Endothelial cell of umbilical vein (primary cell): ENCODE measurements at regions not wholly inside any gene's neighbourhood (a gene's known extent, or its start where the extent isn't known, plus 50 kb on each side); places are given as distances from the start of the nearest gene placed in this dataset.

Experiments used
- BruUV-seq: library from RNA; stranded (reverse); fragments of 400-500 nt; replicated peaks from 2 replicates; lab custom pipeline; 2021; lab: Mats Ljungman, UMichigan
- CTCF ChIA-PET: fragments of 300-600, 350-600 bp; sonication (Branson Sonifier 250); formaldehyde crosslinking; loops from one replicate; lab custom pipeline; 2021; ENCODE audit warnings: antibody characterized with exemption, inconsistent platforms; lab: Charles Lee
- POLR2A ChIA-PET: fragments of 300-600, 350-600 bp; sonication (Branson Sonifier 250); formaldehyde crosslinking; loops from one replicate; lab custom pipeline; 2021; ENCODE audit warnings: antibody characterized with exemption, inconsistent platforms; lab: Charles Lee
- DNase-seq: peaks from one replicate; pipeline ENCODE4 v3.0.0-alpha.2; 2011; ENCODE audit warnings: low read depth, low spot score
- FAIRE-seq: peaks from 2 replicates; lab custom pipeline; 2011; peaks lifted over from hg19 to GRCh38; lab: Jason Lieb, UNC
- H2AFZ ChIP-seq: 2 replicates; pipeline ENCODE4 v1.6.0; 2012; ENCODE audit warnings: low read depth, low read length, control low read depth, inconsistent platforms
- H3K27ac ChIP-seq: 2 replicates; pipeline ENCODE4 v1.5.1; 2011; ENCODE audit warnings: low read depth, mild to moderate bottlenecking, control low read depth, low read length, moderate library complexity; ENCODE audit not compliant: insufficient read depth
- H3K27me3 ChIP-seq, 2 experiments: 2 replicates each; pipeline versions ENCODE4 v1.6.0 to v1.6.1; 2011; ENCODE audit warnings: low read length in 2 of 2, mixed read lengths in 1 of 2; ENCODE audit not compliant: control insufficient read depth in 2 of 2, insufficient read depth in 2 of 2
- H3K36me3 ChIP-seq, 2 experiments: 2 replicates in 1 of 2; 3 replicates in 1 of 2; pipeline ENCODE4 v1.5.1; 2011; ENCODE audit warnings: low read length in 2 of 2, mild to moderate bottlenecking in 1 of 2, moderate library complexity in 1 of 2; ENCODE audit not compliant: control insufficient read depth in 2 of 2, insufficient read depth in 2 of 2; ENCODE audit errors: extremely low read depth in 1 of 2
- H3K4me1 ChIP-seq: 3 replicates; pipeline ENCODE4 v1.5.1; 2011; ENCODE audit warnings: mild to moderate bottlenecking, low read length; ENCODE audit not compliant: control insufficient read depth, insufficient read depth; ENCODE audit errors: extremely low read depth
- H3K4me2 ChIP-seq: 2 replicates; pipeline ENCODE4 v1.6.1; 2011; ENCODE audit warnings: low read length, control low read depth, mixed read lengths; ENCODE audit not compliant: insufficient read depth
- H3K4me3 ChIP-seq, 3 experiments: fragments of 200-600 bp in 1 of 3; sonication (generic), shearing (Covaris generic) in 1 of 3; replicated peaks in 1 of 3; 2 replicates each; pipeline ENCODE4 v1.5.1; 2011 to 2016; ENCODE audit warnings: control low read depth in 3 of 3, low read length in 3 of 3, mild to moderate bottlenecking in 2 of 3, inconsistent platforms in 1 of 3, low read depth in 1 of 3, moderate library complexity in 1 of 3; ENCODE audit not compliant: insufficient read depth in 1 of 3
- H3K79me2 ChIP-seq: 2 replicates; pipeline ENCODE4 v1.6.0; 2012; ENCODE audit warnings: low read length, inconsistent platforms; ENCODE audit not compliant: control insufficient read depth, insufficient read depth
- H3K9ac ChIP-seq: replicated peaks from 2 replicates; pipeline ENCODE3; 2011; ENCODE audit warnings: low read length, control low read depth; ENCODE audit not compliant: insufficient read depth; ENCODE audit errors: extremely low read depth
- H3K9me1 ChIP-seq: replicated peaks from 3 replicates; pipeline ENCODE4 v1.6.0; 2011; ENCODE audit warnings: mild to moderate bottlenecking, low read length; ENCODE audit not compliant: control insufficient read depth, insufficient read depth; ENCODE audit errors: extremely low read depth
- H3K9me3 ChIP-seq: replicated peaks from 2 replicates; pipeline ENCODE4 v1.5.1; 2012; ENCODE audit warnings: low read length, inconsistent platforms; ENCODE audit not compliant: control insufficient read depth, insufficient read depth
- H4K20me1 ChIP-seq: replicated peaks from 2 replicates; pipeline ENCODE3; 2011; ENCODE audit warnings: mild to moderate bottlenecking, low read length; ENCODE audit not compliant: control insufficient read depth, insufficient read depth; ENCODE audit errors: extremely low read depth
- EZH2 ChIP-seq: IDR thresholded peaks from 2 replicates; pipeline ENCODE4 v1.6.1; 2012; ENCODE audit warnings: borderline replicate concordance, low read depth, mild to moderate bottlenecking, moderate library complexity, low read length, inconsistent platforms; ENCODE audit not compliant: severe bottlenecking
- FOS ChIP-seq: IDR thresholded peaks from 2 replicates; pipeline ENCODE4 v1.6.1; 2011; ENCODE audit warnings: mild to moderate bottlenecking, low read length, moderate library complexity, borderline replicate concordance; ENCODE audit not compliant: insufficient read depth
- GATA2 ChIP-seq: IDR thresholded peaks from 2 replicates; pipeline ENCODE4 v1.7.0; 2011; ENCODE audit warnings: low read depth, mild to moderate bottlenecking, moderate library complexity, mixed read lengths, low read length; ENCODE audit not compliant: insufficient read length, insufficient read depth
- JUN ChIP-seq: IDR thresholded peaks from 2 replicates; pipeline ENCODE4 v1.6.1; 2011; ENCODE audit warnings: borderline replicate concordance, low read depth; ENCODE audit not compliant: insufficient read length, insufficient read depth
- MYC ChIP-seq: IDR thresholded peaks from one replicate; pipeline ENCODE4 v1.6.1; 2011; ENCODE audit warnings: mild to moderate bottlenecking, low read depth, low read length
- POLR2A ChIP-seq: IDR thresholded peaks from 2 replicates; pipeline ENCODE4 v1.6.1; 2012; ENCODE audit warnings: low read depth, mild to moderate bottlenecking, control low read depth, low read length
- POLR2AphosphoS5 ChIP-seq: IDR thresholded peaks from 2 replicates; pipeline ENCODE4 v1.6.1; 2012; ENCODE audit warnings: low read depth, mild to moderate bottlenecking, control low read depth, low read length, moderate library complexity; ENCODE audit not compliant: insufficient read depth
- dilution Hi-C: fragments of 300-500 bp; cut with MboI; formaldehyde crosslinking; loops from one replicate; pipeline ENCODE4 v1.15.0; 2019; ENCODE audit warnings: low sequenced_read_pairs; ENCODE audit not compliant: extremely low pct_ligation_motif_present
- intact Hi-C: fragments of 100-400 bp; cut with micrococcal nuclease; formaldehyde crosslinking; loops from one replicate; pipeline ENCODE4 v1.10.0; 2022
- TF ChIP-seq, protein P1 (sequence below), 2 donors: IDR thresholded peaks; 1 replicate in 1 of 2; 2 replicates in 1 of 2; pipeline ENCODE4 v1.5.1; 2011; ENCODE audit warnings: low read length in 2 of 2, mild to moderate bottlenecking in 2 of 2, moderate library complexity in 2 of 2, control low read depth in 1 of 2, inconsistent platforms in 1 of 2, low read depth in 1 of 2; ENCODE audit not compliant: insufficient read depth in 1 of 2; ENCODE audit errors: extremely low read depth in 1 of 2
- TF ChIP-seq, protein P2 (sequence below): IDR thresholded peaks from 2 replicates; pipeline ENCODE4 v1.6.1; 2011; ENCODE audit not compliant: insufficient read depth, insufficient read length

DNA sequence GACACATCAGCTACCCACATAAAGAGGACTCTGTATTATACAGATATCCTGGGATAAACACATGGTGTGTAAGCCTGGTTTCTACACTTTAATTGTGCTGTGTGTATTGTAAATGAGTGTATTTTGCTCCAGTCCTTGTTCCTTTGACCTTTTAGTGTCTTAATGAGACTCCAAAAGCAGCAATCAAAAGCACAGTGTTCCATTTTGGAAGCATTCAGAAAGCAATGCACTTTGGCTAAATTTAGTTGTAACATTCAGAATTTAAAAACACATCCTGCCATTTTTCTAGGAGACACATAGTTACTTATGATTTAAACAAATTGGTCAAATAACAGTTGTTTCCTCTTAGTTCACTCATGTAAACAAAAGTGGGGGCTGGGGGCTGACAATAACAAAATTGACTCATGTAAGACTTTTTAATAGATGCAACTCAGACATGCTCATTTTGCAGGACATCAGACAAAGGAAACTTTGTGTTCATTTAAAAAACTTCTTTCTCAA is 122.2 kb downstream of the GPR37 start:
- no peaks in the 10 kb centered on the region for H3K9me3 ChIP-seq
- POLR2A ChIA-PET = no interaction called here
- CTCF ChIA-PET = no interaction called here
- H3K79me2 ChIP-seq = no peaks in the 10 kb centered on the region
- H3K27me3 ChIP-seq = no peaks in the 10 kb centered on the region
- H2AFZ ChIP-seq = no peak overlapping the region
- H3K9me1 ChIP-seq = no peaks in the 10 kb centered on the region
- H3K4me2 ChIP-seq = no peak overlapping the region
- dilution Hi-C loops = no loop called here
- no peak for FAIRE-seq
- H3K27ac ChIP-seq = no peak overlapping the region
- no TSS peak for BruUV-seq
- H3K9ac ChIP-seq = no peak overlapping the region
- no peak overlapping the region for H3K4me3 ChIP-seq
- DNase-seq = no peak
- no peaks in the 10 kb centered on the region for H3K4me1 ChIP-seq
- intact Hi-C loops = no loop called here
- TF ChIP-seq, protein P1, sequence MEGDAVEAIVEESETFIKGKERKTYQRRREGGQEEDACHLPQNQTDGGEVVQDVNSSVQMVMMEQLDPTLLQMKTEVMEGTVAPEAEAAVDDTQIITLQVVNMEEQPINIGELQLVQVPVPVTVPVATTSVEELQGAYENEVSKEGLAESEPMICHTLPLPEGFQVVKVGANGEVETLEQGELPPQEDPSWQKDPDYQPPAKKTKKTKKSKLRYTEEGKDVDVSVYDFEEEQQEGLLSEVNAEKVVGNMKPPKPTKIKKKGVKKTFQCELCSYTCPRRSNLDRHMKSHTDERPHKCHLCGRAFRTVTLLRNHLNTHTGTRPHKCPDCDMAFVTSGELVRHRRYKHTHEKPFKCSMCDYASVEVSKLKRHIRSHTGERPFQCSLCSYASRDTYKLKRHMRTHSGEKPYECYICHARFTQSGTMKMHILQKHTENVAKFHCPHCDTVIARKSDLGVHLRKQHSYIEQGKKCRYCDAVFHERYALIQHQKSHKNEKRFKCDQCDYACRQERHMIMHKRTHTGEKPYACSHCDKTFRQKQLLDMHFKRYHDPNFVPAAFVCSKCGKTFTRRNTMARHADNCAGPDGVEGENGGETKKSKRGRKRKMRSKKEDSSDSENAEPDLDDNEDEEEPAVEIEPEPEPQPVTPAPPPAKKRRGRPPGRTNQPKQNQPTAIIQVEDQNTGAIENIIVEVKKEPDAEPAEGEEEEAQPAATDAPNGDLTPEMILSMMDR (IDR thresholded peaks at IDR 0.05; ENCODE audit: extremely low read depth in 1 of 2, insufficient read depth in 1 of 2, low read depth in 1 of 2, low read length in 2 of 2) = no peak
- TF ChIP-seq FOS = no peak
- TF ChIP-seq, protein P2, sequence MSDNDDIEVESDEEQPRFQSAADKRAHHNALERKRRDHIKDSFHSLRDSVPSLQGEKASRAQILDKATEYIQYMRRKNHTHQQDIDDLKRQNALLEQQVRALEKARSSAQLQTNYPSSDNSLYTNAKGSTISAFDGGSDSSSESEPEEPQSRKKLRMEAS = no peak
- H4K20me1 ChIP-seq = no peaks in the 10 kb centered on the region
- H3K36me3 ChIP-seq = no peaks in the 10 kb centered on the region

DNA sequence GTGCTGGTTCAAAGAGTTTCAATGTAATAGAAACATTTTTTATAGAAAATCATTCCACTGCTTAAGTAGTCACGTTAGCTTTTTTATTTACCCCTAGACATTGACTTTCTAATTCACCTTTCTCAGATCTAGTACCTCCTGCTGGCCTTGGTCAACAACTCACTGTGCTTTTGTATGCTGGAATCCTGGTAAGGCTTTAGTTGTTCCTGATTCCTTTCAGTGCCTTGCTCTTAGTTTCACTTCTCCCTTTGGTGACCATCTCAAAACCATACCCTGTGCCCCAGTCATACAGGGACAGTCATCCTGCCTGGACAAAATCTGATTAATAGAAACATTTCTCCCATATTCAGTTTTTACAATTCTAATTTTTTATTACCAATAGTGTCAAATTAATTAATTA is 130.2 kb downstream of the GPR37 start:
- Histone ChIP-seq H3K79me2 (no peaks in the 10 kb centered on the region), H4K20me1 (no peaks in the 10 kb centered on the region), H3K4me2 (no peak overlapping the region), H3K9me3 (no peaks in the 10 kb centered on the region), H3K9ac (no peak overlapping the region), H3K4me3 (no peak overlapping the region), H3K27me3 (no peaks in the 10 kb centered on the region), H3K36me3 (no peaks in the 10 kb centered on the region), H3K27ac (no peak overlapping the region), H2AFZ (no peak overlapping the region), H3K9me1 (no peaks in the 10 kb centered on the region), H3K4me1 (no peaks in the 10 kb centered on the region)
- BruUV-seq = no TSS peak
- FAIRE-seq = no peak
- ChIA-PET POLR2A (no interaction called here), CTCF (no interaction called here)
- dilution Hi-C loops = no loop called here
- intact Hi-C loops = no loop called here
- no peak for DNase-seq
- no peak for TF ChIP-seq EZH2
- TF ChIP-seq, protein P2 = no peak
- TF ChIP-seq POLR2AphosphoS5 = no peak
- TF ChIP-seq GATA2 = no peak
- no peak for TF ChIP-seq FOS
- TF ChIP-seq, protein P1 (IDR thresholded peaks at IDR 0.05; ENCODE audit: extremely low read depth in 1 of 2, insufficient read depth in 1 of 2, low read depth in 1 of 2, low read length in 2 of 2) = no peak
- TF ChIP-seq MYC = no peak
- no peak for TF ChIP-seq POLR2A
- no peak for TF ChIP-seq JUN
